ENCODE measurements at regions not wholly inside any gene's neighbourhood (a gene's known extent, or its start where the extent isn't known, plus 50 kb on each side); places are given as distances from the start of the nearest gene placed in this dataset.

DNA sequence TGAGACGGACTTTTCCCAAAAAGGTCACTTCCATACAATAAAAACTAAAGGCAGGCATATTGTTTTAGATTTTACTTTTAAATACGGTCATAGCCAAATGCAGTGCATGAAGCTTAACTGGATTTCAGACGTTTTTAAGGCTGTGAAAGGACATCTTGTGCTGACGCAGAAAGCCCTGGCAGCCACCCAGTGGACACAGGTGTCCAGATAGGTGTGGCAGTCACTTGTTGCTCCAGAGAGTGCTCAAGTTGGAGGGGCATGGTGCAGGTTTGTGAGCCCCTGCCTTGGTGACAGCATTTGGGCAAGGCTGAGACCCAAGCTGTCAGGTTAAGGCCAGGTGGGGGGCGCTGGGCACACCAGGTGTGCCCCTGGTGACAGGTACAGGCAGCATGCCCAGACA is 135.8 kb upstream of the TBL1X start (continued):
- TF ChIP-seq CHD7 (IDR thresholded peaks at IDR 0.05; ENCODE audit: insufficient replicate concordance, low read length) (no peak), EP300 (IDR thresholded peaks at IDR 0.05; ENCODE audit: borderline replicate concordance in 1 of 2, low read depth in 2 of 2, low read length in 2 of 2) (no peak), CHD1 (IDR thresholded peaks at IDR 0.05; ENCODE audit: low read depth, low read length) (no peak), POLR2A (IDR thresholded peaks at IDR 0.05; ENCODE audit: control extremely low read depth in 1 of 2, low read depth in 2 of 2, low read length in 2 of 2) (no peak), SP2 (IDR thresholded peaks at IDR 0.05; ENCODE audit: low read length) (no peak), TAF7 (optimal IDR thresholded peaks at IDR 0.05; ENCODE audit: borderline replicate concordance, low read depth, low read length) (no peak)
